Activated CD4-positive, alpha-beta T cell treated with anti-CD3 and anti-CD28 coated beads, Interleukin-2, amount 50 U/mL, for 1 hour (primary cell): ENCODE measurements at regions not wholly inside any gene's neighbourhood (a gene's known extent, or its start where the extent isn't known, plus 50 kb on each side); places are given as distances from the start of the nearest gene placed in this dataset.

Source experiments
- DNase-seq: peaks from one replicate; pipeline ENCODE4 v3.0.0-alpha.2; 2020

DNA sequence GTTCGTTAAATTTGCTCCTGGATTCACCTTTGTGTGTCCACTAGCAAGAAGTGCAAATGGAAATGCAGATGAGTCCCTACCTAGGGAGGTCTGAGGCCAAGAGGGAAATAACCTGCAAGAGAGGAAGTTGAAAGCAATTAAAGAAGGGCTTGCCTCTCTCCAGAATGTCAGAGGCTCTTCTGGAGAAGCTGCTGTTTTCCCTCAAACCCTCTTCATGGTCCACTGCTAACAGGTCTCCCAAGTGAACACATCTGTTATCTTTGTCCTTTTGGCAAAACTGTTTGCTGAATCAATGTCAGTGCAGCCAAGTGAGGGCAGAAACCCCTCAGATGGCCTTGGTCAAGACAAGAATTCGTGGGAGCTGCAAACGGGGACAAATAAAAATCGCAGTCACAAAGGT, 177.3 kb upstream of the PLXNA2 start:
- no peak for DNase-seq

DNA sequence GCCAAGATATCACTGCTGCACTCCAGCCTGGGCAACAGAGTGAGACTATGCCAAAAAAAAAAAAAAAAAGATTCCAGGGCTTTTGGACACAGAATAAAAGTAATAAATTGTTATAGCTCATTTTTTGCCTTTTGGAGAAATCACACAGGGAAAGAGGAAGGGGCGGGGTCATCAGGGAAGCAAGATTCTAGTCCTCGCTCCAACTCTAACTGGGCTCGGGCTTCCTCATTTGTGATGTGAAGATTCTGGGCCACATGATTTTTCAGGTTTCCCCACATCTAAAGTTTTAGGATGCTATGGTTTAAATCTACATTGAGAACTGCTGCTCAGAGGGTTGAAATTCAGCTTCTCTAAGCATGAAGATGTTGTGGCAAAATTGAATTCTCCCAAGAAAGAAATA, 179.3 kb upstream of the PLXNA2 start:
- no peak for DNase-seq

GRCh38 chr1:208425096-208425495, 180.9 kb upstream of the PLXNA2 start:
- DNase-seq: no peak

- no peak for DNase-seq
Observed at GRCh38 chr1:208430220-208430619, 186.0 kb upstream of the PLXNA2 start.

GRCh38 chr1:208431721-208432120, 187.5 kb upstream of the PLXNA2 start:
- no peak for DNase-seq

DNA sequence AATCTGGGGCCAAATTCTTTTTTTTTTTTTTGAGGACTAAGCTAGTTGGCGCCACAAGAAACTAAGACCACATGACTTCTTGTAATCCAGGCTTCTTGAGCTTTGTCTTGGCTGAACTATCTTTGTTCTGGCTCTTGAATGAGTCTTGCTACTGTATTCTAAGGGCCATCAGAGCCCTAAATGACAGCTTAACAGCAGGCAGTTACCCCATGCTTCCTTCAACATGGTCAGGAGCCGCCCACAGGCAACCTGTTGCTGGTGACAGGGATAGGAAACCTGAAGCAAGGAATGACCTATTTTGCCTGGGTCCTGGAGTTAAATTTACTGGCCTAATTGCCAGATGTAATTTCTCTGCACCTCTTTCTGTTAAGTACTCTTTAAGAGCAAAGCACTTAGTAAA, 188.2 kb upstream of the PLXNA2 start:
- DNase-seq: no peak

GRCh38 chr1:208433086-208433485, 188.9 kb upstream of the PLXNA2 start:
- DNase-seq: no peak

GRCh38 chr1:208433971-208434370, 189.8 kb upstream of the PLXNA2 start:
- DNase-seq: no peak

- DNase-seq: no peak
Observed at GRCh38 chr1:208437401-208437800, 193.2 kb upstream of the PLXNA2 start.

DNA sequence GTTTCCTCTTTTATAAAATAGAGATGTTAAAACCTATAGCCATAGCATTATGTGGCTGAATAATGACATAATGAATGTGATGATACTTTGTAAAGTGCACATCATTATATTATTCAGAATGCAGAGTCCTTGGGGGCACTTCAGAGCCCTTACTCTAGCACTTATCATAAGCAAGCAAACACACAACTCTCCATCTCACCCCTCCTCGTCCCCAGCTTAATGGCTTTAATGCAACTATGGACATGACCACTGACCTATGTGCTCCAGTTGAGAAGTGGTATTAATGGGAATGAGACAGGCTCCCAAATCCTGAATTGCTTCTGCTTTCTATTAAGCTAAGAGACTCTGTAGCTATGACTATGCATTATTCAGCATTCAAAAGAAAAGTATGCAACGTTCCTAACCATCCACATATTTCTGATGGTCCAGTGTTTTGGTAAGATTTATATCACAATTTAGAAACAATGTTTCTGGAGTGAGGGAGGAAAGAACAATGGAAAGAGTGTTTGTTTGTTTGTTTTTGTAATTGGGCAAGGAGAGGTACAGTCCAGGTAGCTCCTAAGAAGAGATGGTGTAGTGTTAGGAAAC, 194.0 kb upstream of the PLXNA2 start:
- DNase-seq: no peak

GRCh38 chr1:208445758-208446203, 201.6 kb upstream of the PLXNA2 start:
- no peak for DNase-seq

DNA sequence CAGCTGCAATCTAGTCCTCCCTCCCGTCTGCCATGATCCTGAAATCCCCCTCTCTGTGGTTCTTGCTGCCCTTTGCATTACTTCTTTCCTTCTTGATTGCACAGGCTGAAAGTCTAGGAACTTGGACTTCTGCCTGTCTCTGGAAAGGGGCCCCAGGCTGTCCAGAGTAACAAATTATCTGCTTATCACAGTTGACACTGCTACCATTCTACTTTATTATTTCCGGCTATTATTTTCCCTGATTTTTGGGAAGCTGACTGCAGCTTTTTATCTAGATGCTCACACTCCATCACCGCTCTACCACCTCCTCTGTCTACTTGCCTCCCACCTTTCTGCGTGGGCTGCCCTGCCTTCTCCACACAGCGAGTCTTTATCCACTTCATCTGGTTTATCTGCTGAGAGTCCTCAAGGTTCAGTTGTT, 202.1 kb upstream of the PLXNA2 start:
- DNase-seq: no peak

DNA sequence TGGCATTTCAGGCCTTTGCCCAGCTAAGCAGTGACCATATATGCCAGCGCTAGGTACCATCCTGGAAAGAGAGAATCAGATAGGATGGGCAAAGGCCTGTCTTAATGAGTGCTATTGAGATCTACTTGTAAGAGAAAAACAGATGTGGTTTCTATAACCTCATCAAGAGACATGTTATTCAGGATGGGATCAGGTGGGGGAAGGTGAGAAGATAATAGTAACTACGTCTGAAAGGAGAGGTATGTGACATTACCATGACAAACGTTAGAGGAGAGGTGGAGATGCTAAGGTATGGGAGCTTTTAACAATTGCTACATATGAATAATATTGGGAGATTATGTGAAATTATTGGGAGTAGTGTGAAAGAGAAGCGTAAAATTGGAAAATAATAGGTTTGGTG, 204.2 kb upstream of the PLXNA2 start:
- no peak for DNase-seq

DNA sequence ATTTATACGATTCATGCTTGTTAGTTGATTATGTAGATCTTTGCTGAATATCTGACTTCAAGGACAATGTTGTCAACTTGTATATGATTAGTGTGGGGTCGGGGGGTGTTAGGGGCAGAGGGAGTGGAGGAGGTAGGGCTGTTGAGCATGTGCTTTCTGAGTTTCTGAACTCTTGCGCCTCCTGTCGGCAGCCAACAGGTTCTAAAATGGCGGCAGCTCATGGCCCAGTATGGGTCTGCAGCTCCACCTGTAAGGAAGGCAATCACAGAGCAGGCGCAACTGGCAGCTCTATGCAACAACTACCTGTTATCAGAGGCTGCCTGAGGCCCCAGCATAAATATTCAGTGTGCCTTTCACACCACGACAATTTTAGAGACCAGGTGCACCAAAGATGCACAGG, 205.8 kb upstream of the PLXNA2 start:
- no peak for DNase-seq

- no peak for DNase-seq
Observed at GRCh38 chr1:208450958-208451357, 206.8 kb upstream of the PLXNA2 start.

- no peak for DNase-seq
Observed at GRCh38 chr1:208455821-208456220, 211.6 kb upstream of the PLXNA2 start.

DNA sequence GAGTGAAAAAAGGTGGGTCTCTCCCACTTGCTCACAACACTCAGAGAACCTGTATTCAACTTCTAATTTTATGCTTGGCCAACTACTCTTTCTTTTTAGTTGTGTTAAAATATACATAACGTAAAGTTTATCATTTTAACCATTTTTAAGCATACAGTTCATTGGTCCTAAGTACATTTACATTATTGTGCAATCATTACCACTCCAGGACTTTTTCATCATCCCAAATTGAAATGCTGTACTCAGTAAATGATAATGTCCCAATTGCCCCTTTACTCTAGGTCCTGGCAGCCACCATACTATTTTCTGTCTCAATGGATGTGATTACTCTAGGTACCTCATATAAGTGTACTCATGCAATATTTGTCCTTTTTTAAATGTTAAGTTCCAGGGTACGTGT, 212.3 kb upstream of the PLXNA2 start:
- no peak for DNase-seq

GRCh38 chr1:208460823-208461222, 216.6 kb upstream of the PLXNA2 start:
- DNase-seq: no peak

DNA sequence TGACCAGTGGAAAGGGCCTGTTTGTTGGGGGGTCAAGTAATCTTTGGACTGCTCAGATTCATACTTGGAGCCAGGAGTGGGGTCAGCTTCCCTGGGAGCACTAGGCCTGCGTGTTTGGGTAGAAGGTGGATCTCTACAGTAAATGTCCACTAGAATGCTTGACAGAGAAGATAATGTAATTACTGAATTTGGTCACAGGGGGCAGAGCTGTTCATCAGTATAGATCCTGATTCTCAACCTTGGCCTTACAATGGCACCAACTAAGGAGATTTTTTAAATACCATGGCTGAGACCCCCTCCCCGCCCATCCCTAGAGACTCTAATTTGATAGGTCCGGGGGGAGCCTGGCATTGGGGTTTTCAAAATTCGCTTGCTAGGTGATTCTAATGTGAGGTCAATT, 217.5 kb upstream of the PLXNA2 start:
- no peak for DNase-seq

DNA sequence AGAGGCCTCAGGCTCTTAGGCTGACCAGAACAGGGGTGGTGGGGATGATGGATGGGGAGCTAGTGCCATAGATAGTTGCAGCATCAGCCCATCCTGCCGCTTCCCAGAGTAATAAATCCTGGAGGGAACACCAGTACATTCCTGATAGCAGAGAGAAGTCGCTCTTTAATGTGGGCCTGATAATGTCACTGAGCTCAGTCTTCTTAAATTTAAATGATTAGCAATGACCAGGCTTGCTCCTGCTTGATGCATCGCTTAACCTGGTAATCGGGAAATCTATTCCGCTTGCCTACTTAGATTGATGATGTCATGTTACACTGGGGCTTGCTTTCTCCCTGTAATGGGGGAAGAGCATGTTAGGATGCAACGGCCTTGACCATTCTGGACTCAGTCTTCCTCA, 218.6 kb upstream of the PLXNA2 start:
- no peak for DNase-seq

DNA sequence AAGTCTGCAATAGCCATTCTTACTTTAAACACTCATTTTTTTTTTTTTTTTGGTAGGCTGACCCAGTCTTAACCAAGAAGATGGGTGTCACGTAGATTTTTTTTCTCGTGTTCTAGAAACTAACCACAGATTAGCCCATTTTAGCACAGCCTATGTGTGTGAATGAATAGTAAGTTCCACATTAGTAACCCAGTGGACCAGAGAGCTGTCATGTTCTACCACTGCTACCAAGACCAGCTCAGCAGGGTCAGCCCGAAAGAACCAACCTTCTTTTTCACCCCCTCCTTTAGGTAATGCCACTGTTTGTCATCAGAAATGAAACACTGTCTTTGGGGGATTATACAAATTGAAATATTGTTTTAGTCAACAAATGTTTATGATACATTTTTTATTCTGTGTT, 221.1 kb upstream of the PLXNA2 start:
- DNase-seq: no peak

GRCh38 chr1:208465786-208466590, 221.8 kb upstream of the PLXNA2 start:
- no peak for DNase-seq

- DNase-seq: no peak
Observed at GRCh38 chr1:208467151-208467780, 223.1 kb upstream of the PLXNA2 start.

DNA sequence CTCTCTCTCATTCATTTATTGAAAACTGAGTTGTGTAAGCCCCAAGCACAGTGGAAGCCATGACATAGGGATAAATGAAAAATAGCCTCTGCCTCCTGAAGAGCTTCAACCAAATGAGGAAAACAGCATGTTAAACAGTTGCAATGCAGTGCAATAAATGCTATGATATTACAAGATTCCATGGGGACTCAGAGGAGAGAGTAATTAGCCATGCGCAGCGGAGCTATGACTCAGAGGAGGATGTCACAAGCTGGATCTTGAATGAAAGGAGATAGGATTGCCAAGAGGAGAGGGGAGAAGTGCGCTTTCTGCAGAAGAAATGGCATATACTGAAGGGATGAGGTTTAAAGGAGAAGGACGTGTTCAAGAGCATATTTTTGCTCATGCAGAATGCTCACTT, 231.3 kb upstream of the PLXNA2 start:
- no peak for DNase-seq
